ENCODE measurements at regions not wholly inside any gene's neighbourhood (a gene's known extent, or its start where the extent isn't known, plus 50 kb on each side); places are given as distances from the start of the nearest gene placed in this dataset.

DNA sequence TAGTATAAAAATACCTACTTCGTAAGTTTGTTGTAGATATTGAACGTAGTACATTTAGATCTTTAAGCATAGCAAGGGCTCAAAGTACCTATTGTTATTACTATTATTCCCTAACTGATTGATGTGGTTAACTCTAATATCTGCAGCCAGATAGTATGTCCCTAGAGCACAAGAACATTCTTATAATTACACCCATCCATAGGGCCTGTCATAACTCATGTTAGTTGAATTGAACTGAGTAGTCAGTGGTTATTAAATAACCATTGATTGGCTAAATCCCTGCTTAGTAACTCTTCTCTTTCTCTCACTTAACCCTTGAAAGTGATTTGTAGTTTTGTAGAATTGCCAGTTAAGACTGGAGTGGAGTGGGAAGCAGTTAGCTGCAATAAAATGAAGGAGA, 207.5 kb upstream of the HS3ST5 start:
- no peak for DNase-seq (ENCODE audit: low read depth)

DNA sequence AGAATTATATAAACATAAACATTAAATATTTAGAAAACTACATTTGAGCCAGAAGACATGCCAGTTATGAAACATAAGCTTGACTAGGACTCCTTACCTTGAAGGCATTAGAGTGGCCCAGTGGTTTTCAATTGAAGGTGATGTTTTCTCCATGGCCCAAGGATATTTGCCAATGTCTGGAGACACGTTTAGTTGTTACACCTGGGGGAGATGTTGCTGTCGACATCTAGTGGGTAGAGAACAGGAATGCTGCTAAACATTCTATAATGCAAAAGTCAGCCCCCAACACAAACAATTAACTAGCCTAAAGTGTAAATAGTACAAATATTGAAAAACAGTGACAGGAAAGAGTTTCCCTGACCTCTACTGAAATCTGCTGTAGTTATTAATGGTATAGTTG, 200.9 kb upstream of the HS3ST5 start:
- DNase-seq (ENCODE audit: low read depth): no peak

DNA sequence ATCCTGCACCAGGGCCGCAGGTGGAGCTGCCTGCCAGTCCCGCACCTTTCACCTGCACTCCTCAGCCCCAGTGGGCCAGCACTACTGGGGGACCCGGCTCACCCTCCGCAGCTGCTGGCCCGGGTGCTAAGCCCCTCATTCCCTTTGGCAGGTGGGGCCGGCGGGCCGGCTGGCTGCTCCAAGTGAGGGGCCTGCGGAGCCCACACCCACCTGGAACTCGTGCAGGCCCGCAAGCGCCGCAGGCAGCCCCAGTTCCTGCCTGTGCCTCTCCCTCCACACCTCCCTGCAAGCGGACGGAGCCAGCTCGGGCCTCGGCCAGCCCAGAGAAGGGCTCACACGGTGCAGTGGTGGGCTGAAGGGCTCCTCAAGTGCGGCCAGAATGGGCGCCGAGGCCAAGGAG, 199.0 kb upstream of the HS3ST5 start:
- DNase-seq (ENCODE audit: low read depth): no peak

DNA sequence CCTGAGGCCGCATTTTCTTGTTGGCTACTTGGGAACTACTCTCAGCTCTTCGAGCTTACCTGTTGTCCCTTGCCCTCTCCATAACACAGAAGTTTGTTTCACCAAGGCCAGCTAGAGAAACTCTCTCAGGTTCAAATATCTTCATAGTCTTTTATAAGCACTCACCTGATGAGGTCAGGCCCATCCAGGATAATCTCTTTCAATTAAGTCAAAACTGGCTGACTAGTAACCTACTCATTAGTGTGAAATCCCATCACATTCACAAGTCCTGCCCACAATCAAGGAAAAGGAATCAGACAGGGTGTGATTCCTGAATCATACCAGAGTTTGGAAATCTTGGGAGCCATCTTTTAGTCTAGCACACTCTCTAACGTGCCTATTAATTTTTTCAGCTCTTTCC, 195.2 kb upstream of the HS3ST5 start:
- DNase-seq (ENCODE audit: low read depth): no peak

DNA sequence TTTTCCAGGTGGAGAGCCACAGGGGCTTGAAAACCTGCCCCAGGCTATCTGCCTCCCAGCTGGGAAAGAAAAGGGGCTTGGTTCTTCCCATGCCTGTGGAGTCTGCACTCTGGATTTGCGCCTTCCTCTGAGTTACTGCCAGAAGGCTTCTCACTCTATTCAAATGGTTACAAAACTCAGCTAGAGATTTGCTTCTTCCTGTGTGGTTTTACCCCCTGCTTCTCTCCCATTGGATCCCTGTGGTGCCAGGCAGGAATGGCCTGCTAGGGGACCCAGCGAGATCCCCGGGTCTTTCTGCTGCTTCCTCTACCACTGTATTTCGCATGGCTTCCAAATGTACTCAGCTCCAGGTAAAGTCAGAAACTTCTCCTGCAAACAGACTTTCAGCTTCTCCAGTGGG, 192.0 kb upstream of the HS3ST5 start:
- no peak for DNase-seq (ENCODE audit: low read depth)

DNA sequence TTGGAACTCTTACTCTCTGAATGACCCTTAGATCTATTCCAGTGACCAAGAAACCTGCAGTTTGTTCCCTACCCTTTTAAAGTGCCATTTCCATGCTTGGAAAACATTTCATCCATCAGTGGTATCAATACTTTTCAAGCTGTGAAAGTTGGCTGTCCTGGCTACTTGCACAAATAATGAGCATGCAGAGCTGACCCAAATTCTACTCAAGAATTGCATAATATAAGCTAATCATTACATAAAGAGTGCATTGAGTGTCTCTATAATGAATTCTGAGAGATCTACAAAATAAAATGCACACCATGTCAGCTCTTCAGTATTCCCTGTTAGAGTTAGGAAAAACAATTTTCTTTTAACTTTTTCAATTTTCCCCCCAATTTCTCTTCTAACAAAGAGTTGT, 181.3 kb upstream of the HS3ST5 start:
- DNase-seq (ENCODE audit: low read depth): no peak

DNA sequence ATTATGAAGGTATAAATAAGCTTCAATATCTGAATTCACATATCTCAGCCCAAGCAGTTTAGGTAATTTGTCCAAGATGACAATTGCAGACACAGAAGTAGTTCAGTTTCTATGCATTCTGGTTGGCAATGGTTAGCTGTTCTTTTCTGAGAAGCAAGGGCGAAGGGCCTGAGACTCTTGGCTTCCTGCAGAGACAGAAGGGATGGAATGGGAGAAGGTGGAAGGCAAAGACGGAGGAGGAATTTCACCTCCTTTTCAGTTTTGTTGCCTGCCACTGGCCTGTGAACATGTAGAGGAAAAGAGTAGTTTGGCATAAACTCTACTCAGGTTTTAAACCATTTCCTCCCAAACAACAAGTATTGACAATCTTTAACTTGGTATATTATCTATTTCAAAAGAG, 180.7 kb upstream of the HS3ST5 start:
- DNase-seq (ENCODE audit: low read depth): no peak

DNA sequence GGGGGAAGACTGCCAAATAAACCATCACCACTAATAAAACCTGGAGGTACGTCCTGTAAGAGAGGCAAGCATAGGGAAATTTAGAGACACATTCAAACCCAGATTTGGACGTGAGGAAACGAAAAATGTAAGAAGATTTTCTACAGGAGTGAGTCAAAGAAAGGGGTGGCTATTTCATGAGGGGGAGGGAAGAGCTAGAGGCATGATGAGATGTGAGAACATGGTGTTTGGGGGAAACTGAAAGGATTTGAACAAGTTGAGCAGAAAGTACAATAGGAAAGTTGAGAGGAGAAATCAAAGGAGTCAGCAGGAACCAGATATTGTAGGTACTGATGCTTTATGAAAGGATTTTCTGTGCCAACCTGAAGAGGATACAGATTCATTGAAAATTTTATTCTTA, 179.1 kb upstream of the HS3ST5 start:
- no peak for DNase-seq (ENCODE audit: low read depth)

DNA sequence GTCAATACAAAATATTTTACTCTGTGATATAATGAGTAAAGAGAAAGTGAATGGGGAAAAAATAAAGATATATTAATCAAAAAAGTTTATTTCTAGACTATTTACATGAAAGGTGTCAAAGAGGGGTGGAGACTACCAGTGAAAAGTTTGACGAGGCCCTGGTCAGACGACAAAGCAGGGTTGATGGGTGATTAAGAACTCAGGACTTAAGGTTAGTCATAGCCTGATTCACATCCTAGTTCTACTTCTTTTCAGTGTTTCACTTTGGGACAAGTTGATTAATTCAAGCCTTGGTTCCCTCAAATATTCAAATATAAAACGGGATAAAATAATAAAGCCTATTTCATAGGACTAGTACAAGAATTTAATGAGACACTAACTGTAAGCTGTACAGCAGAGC, 178.2 kb upstream of the HS3ST5 start:
- no peak for DNase-seq (ENCODE audit: low read depth)

DNA sequence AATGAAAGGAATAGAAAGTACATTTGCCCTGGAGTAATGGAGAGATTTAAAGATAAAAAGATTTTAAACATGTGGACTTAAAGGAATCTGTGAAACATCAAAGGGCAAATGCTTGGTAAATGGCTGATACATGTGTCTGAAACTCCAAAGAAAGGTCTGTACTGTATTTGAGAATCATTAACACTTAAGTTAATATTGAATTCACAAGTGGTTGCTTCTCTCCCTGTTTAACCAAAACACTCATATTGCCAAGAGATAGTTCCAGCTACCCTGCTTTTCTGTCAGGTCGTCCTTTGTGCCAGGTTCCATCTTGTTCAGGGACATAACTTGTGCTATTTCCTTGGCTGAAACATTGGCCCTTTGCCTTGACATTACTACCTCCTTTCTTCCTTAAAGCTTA, 171.3 kb upstream of the HS3ST5 start:
- DNase-seq (ENCODE audit: low read depth): no peak

DNA sequence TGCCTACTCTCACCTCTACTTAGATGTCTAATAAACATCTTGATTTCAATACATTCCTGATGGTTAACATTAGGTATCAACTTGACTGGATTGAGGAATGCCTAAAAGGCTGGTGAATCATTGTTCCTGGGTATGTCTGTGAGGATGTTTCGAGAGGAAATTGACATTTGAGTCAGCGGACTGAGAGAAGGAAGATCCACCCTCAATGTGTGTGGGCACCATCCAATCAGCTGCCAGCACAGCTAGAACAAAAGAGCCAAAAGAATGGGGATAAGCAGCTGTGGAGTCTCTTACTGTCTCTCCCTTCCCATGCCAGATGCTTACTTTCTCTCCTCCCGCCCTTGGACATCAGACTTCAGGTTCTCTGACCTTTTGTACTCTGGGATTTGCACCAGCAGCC, 128.6 kb upstream of the HS3ST5 start:
- no peak for DNase-seq (ENCODE audit: low read depth)

DNA sequence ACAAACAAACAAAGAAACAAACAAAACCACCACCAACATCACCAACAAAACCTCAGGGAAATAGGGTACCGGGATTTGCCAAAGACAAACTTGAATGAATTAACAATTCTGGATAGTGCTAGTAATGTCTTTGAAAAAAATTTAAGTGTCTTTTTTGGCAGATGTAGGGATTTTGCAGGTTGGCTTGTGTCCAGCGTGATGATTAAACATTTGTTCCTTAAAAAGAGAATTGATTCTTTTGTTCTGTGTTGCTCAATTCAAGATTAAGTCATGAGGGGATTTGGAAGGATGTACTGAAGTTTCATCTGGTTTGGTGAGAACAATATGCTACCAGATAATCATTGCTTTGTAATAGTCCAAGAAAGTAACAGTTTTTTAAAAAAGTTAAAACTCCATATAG, 125.1 kb upstream of the HS3ST5 start:
- DNase-seq (ENCODE audit: low read depth): no peak

DNA sequence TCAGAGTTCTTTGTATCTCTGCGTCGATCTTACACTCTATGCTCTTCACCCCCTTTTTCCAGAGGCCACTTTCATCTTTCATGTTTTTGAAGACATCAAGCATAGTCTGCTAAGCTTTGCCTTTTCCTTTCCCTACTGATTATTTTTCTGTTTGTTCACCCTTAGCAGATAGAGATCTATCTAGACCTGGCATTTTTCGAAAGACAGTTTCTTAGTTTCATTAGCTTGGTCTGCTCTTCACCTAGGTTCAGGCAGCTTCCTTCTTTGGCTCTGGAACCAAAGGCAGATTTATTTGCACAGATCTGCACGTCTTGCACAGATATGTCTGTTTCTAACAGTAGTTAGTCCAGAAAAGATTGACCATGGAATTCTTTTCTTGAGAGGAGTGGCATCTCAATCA, 122.7 kb upstream of the HS3ST5 start:
- DNase-seq (ENCODE audit: low read depth): no peak

DNA sequence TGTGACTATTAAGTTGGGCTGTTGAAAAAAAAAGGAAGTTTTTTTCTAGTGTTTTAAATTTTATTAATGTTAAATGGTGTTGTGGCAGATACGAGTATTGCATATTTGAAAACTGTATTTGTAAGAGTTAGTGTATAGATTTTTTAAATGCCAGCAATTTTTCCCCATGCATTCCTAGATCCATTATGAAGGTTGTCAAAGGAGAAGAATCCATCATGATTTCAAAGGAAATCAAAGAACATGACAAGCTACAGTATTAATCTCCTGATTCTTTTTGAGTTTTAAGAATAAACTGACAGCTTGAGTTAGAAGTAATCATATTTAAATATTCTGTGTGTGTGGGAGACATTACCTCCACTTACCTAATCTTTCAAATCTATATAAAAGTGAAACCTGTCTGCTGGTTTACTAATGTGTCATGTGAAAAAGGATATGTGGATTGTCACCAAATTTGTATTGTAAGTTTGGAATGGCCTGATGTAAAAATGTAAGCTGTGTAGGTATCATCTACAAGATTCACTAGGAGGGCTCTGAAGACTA, 111.0 kb upstream of the HS3ST5 start:
- no peak for DNase-seq (ENCODE audit: low read depth)

DNA sequence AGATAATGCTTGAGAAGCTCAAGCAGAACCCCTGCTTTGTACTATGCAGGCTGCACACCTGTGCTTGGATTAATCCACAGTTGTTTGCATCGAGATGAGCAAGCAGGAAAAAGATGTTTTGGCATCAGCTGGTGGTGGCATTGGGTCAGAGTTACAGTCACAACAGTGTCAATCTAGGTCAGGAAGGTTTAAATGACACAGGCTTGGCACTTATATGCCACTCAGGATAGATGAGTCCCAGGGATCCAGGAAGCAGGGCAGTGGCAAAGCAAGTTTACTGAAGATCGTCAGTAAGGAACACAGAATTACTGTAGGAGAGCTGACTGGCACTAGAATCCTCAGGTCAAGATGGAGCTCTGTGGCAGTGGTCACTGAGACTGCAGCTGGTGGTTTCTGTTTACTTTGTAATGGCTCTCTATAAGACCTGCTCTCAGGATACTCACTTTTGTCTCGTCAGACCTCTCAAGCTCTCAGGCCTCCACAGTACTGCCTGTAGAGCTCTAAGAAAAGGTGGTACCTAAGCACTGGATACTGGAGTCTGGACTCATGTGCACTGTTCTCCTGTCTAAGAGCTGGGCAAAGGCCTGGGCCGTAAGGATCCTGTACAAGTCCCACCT, 110.1 kb upstream of the HS3ST5 start:
- DNase-seq (ENCODE audit: low read depth): no peak

DNA sequence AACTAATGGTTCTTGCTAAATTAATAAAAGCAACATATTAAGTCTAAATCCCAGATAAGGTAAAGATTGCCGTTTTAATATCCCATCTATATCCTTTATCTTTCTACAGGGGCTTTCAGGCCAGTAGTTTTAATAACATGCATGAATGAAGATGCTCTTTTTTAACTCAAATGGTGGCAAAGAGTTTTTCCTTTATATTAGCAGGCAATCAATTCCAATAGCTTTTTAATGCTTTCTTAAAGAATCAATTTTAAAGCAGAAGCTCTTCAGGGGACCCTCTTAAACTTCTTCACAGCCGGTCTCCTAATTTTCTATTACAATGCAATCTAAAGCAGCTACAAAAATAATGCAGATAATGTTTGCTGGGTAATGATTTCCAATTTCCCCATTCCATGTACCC, 107.8 kb upstream of the HS3ST5 start:
- no peak for DNase-seq (ENCODE audit: low read depth)

DNA sequence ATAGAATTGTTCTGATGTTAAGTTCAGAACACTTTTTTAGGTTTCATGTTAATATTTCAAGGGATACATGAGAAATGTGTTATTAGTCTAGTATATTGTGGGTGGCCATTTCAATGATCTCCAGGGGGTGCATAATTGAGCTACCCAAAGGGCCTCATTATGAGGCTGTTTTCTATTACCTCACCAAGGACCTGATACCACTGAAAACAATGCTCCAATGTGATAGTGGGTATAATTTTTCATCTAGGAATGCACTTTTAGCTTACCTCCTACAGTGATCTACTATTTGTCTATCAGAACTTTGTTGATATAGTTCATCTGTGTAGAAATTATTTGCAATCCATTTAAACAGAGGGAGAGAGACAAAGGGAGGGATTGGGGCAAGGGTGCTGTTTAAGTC, 106.8 kb upstream of the HS3ST5 start:
- no peak for DNase-seq (ENCODE audit: low read depth)

DNA sequence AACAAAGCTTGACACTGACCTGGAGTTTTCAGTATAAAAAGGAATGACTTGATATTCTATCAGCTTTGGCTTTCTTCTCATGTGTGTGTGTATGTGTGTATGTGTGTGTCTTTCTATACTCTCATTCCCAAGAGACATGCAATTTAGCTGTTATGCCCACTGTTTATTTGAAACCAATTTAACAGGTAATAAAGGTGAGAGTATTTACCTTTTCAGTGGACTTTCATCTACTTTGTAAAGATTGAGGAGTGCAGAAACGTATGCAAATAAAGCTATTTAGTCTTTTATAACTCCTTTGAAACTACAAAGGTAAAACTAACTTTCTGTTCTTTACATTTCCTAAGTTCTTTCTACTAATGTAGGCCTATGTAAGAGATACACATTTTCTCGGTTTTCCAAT, 103.5 kb upstream of the HS3ST5 start:
- no peak for DNase-seq (ENCODE audit: low read depth)

DNA sequence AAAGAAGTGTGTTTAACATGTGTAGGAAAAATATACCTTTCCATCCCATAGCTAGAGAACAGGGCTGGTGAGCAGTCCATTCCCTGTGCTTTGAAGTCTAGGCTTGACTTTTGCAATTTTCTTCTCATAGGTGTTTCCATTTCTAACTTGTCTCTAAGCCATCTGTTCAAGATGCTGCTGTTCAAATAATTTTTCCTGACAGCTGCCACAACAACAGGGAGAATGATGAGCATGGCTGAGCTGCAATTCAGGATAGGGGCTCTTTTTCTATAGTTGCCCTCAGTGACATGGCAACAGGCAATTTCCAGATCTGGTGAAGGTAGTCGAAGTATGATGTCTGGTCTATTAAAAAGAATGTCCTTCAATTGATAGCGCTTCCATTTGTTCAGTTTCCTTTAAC, 103.0 kb upstream of the HS3ST5 start:
- DNase-seq (ENCODE audit: low read depth): no peak

DNA sequence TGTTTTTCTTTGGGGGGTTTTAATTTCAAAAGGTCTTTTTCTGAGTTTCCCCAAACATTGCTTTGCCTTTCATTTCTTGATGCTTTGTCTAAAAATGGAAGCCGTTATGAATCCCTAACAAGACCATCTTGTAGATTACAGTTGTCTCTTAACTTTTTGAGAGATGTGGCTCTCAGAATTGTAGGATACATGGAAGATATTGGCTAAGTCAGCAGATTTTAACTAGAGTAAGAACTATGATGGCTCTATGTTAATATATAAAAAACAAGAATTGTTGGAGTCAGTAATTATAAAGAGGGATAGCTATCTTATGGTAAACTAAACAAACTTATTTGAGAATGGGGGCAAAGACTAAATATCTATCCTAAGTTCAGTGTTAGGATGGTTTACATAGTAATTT, 96.6 kb upstream of the HS3ST5 start:
- no peak for DNase-seq (ENCODE audit: low read depth)

DNA sequence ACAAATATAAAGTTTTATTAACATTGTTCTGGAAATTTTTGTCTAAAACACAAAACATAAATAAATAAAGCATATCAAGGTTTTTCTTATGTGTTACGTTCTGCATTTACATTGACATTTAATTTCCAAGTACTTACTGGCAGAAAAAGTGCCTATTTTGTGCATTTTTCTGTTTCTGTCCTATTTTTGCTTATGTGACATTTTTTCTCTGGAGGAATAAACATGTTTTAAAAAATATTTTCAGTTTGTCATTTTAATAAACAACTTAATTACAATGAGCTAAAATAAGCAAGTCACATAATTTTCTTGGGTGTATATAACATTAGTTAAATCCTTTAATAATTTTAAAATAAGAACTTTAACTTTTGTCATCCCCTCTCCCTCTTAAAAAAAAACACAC, 94.4 kb upstream of the HS3ST5 start:
- no peak for DNase-seq (ENCODE audit: low read depth)

DNA sequence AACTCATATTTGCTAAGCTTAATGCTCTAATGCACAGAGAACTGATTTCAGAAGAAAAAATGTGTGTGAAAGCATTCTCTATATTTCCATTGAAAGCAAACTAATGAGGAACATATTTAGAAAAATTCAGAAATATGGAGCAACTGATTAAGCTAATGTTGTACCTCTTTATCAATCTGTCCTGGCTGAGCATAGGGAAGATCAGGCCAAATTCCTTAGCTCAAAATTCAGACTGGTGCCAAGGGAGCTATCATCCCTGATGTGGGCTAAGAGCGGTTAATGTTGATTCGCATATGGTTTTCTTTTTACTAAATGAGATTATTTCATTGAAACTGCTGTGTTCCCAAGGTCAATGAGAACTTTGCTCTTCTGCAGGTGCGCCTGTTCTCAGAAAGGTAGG, 93.9 kb upstream of the HS3ST5 start:
- DNase-seq (ENCODE audit: low read depth): no peak

DNA sequence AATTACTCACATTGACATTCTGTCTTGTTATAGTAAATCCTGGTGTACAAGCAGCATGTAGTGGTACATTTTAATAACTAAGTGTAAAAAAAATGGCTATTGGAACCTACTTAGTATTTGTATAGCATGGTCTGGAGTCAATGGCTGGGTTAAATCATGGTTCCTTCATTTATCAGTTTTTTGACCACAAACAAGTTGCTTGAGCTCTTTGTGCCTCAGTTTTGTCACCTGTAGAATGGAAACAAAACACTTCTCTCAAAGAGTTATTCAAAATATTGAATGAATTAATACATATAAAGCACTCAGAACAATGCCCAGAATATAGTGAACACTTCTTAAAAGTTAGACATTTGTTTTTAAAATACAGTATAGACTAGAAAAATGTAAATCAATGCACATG, 93.2 kb upstream of the HS3ST5 start:
- no peak for DNase-seq (ENCODE audit: low read depth)

DNA sequence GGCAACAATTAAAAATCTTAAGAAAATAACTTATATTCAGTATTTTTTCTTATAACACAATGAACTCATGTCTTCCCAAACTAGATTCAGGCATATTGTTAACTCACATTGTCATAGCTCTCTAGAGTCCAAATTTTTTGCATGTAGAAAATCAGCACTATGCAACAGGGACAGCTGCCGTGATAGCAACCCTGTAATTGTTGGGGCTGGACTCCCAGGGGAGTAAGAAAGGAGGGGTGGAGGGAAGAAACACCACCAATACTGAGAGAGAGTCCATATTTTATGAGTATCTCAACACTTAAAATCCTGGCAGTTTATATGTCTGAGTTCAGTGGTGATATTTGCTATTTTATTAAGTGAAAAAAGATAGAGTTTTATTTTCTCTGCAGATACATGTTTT, 89.6 kb upstream of the HS3ST5 start:
- DNase-seq (ENCODE audit: low read depth): no peak

DNA sequence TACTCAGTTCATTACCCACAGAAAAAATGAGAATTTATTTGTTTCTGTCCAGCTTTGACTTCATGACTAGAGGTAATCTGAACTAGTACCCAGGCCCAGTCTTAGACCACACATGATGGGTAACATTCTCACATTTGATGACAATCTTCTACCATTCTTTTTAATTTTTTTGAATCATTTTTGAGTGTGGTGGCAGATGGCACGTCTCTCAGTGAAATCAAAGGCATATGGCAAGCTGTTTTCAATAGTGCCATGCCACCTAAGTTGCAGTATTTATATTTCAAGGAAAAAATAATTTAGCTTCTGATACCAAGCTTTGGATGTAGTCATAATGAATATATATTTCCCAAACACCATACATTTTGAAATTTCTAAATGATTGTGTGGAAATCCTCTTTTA, 88.8 kb upstream of the HS3ST5 start:
- DNase-seq (ENCODE audit: low read depth): no peak

Measured in stimulated activated CD8-positive, alpha-beta memory T cell treated with anti-CD3 and anti-CD28 coated beads, Interleukin-12 subunit alpha, Interleukin-12 subunit beta, amount 100 ng/mL, for 1 hour (primary cell).